BJ (cell line): ENCODE measurements at regions not wholly inside any gene's neighbourhood (a gene's known extent, or its start where the extent isn't known, plus 50 kb on each side); places are given as distances from the start of the nearest gene placed in this dataset.
"Not testable (repeated sequence)": the region's sequence is repeated elsewhere in the genome, so short reads cannot be mapped to it uniquely, and the experiment has no call there.

Source experiments
- CTCF ChIA-PET: fragments of 350-600 bp; formaldehyde crosslinking; extraction: SDS; loops from one replicate; lab custom pipeline; 2021; ENCODE audit warnings: antibody characterized with exemption, inconsistent platforms; lab: Yijun Ruan, JAX
- POLR2A ChIA-PET: fragments of 300-600 bp; sonication (Branson Sonifier 250); formaldehyde crosslinking; extraction: SDS; loops from one replicate; lab custom pipeline; 2021; ENCODE audit warnings: antibody characterized with exemption; lab: Charles Lee
- DNase-seq: peaks from one replicate; pipeline ENCODE4 v3.0.0-alpha.2; 2011; ENCODE audit warnings: low read depth
- H3K27me3 ChIP-seq: 2 replicates; pipeline ENCODE4 v1.6.0; 2011; ENCODE audit warnings: low read length; ENCODE audit not compliant: control insufficient read depth, insufficient read depth
- H3K36me3 ChIP-seq: 2 replicates; pipeline ENCODE4 v1.5.1; 2011; ENCODE audit warnings: low read length; ENCODE audit not compliant: control insufficient read depth, insufficient read depth
- H3K4me3 ChIP-seq: 2 replicates; pipeline ENCODE4 v1.5.1; 2011; ENCODE audit warnings: low read depth, mild to moderate bottlenecking, control low read depth, low read length
- TF ChIP-seq, protein P1 (sequence below): IDR thresholded peaks from 2 replicates; pipeline ENCODE4 v1.5.1; 2011; ENCODE audit warnings: low read depth, mild to moderate bottlenecking, control low read depth, inconsistent platforms, low read length, moderate library complexity; ENCODE audit not compliant: insufficient read depth

GRCh38 chr7:140273417-140273816, 96.6 kb upstream of the KDM7A start:
- TF ChIP-seq, protein P1, sequence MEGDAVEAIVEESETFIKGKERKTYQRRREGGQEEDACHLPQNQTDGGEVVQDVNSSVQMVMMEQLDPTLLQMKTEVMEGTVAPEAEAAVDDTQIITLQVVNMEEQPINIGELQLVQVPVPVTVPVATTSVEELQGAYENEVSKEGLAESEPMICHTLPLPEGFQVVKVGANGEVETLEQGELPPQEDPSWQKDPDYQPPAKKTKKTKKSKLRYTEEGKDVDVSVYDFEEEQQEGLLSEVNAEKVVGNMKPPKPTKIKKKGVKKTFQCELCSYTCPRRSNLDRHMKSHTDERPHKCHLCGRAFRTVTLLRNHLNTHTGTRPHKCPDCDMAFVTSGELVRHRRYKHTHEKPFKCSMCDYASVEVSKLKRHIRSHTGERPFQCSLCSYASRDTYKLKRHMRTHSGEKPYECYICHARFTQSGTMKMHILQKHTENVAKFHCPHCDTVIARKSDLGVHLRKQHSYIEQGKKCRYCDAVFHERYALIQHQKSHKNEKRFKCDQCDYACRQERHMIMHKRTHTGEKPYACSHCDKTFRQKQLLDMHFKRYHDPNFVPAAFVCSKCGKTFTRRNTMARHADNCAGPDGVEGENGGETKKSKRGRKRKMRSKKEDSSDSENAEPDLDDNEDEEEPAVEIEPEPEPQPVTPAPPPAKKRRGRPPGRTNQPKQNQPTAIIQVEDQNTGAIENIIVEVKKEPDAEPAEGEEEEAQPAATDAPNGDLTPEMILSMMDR = no peak
- Histone ChIP-seq H3K27me3 (peaks cover 2% of the 10 kb centered on the region), H3K4me3 (no peak overlapping the region), H3K36me3 (no peaks in the 10 kb centered on the region)
- CTCF ChIA-PET = no interaction called here
- no peak for DNase-seq
- POLR2A ChIA-PET = no interaction called here

DNA sequence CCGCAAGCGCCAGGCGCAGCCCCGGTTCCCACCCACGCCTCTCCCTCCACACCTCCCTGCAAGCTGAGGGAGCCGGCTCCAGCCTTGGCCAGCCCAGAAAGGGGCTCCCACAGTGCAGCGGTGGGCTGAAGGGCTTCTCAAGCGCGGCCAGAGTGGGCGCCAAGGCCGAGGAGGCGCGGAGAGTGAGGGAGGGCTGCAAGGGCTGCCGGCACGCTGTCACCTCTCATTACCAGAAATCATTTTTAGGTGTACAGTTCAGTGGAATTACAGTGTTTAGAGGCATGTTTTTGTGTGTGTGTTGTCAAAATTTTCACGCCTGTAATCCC, 94.8 kb upstream of the KDM7A start:
- POLR2A ChIA-PET, CTCF ChIA-PET: not testable (repeated sequence)

GRCh38 chr7:140269004-140269638, 92.3 kb upstream of the KDM7A start:
- POLR2A ChIA-PET = no interaction called here
- no peak for DNase-seq
- Histone ChIP-seq H3K4me3 (no peak overlapping the region), H3K27me3 (no peaks in the 10 kb centered on the region), H3K36me3 (no peaks in the 10 kb centered on the region)
- TF ChIP-seq, protein P1 = no peak
- CTCF ChIA-PET = no interaction called here

More for the DNA sequence above, 94.8 kb upstream of the KDM7A start:
- H3K36me3 ChIP-seq, DNase-seq, H3K27me3 ChIP-seq, H3K4me3 ChIP-seq: not testable (repeated sequence)

GRCh38 chr7:140267381-140268226, 90.8 kb upstream of the KDM7A start:
- Histone ChIP-seq H3K36me3 (no peaks in the 10 kb centered on the region), H3K4me3 (no peak overlapping the region), H3K27me3 (no peaks in the 10 kb centered on the region)
- DNase-seq = no peak
- CTCF ChIA-PET = no interaction called here
- TF ChIP-seq, protein P1 = no peak
- POLR2A ChIA-PET = no interaction called here

DNA sequence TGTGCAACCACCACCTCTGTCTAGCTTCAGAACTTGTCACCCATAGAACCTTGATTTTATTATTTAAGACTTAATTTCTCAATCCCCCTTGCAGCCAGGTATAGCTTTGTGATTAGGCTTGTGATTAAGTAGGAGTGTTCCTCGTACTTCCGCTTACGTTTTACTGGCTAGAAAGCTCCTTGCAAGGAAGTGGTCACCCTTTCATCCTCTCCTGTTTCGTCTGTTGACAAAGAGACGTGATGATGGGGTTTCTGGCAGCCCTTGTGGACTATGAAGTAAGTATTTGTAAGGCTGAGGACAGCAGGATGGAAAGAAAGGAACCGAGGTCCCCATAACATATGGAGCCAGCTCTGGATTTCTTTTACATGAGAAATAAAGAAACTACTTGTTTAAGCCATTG, 86.5 kb upstream of the KDM7A start:
- H3K36me3 ChIP-seq = no peaks in the 10 kb centered on the region
- TF ChIP-seq, protein P1 = no peak
- H3K4me3 ChIP-seq = no peak overlapping the region
- 0 out of 2 replicates have a peak, but pooled peaks cover 1% of the 10 kb centered on the region for H3K27me3 ChIP-seq
- ChIA-PET POLR2A (no interaction called here), CTCF (no interaction called here)
- DNase-seq = no peak
